ENCODE measurements at regions not wholly inside any gene's neighbourhood (a gene's known extent, or its start where the extent isn't known, plus 50 kb on each side); places are given as distances from the start of the nearest gene placed in this dataset.

DNA sequence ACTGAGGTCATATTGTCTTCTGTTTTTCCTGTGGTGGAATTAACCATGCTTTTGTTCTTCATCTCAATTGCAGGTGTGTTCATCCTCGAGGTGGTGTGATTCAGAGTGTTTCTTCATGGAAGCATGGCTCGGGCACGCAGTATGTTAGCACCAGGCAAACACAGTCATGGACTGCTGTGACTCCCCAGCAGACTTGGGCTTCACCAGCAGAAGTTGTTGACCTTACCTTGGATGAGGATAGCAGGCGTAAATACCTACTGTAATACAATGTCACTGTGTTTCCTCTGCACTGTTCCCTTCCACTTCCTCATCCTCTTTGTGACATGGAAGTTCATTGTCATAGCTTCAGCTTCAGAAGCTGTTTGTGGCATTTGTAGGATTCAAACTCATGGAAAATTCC is 158.7 kb downstream of the HAUS1 start:
- peaks cover 47% of the 10 kb centered on the region for H3K4me1 Mint-ChIP-seq
- no peaks in the 10 kb centered on the region for H3K27me3 Mint-ChIP-seq
- H3K4me3 Mint-ChIP-seq = no peak overlapping the region
- intact Hi-C loops (cut with micrococcal nuclease) = no loop called here
- H3K9me3 Mint-ChIP-seq = no peaks in the 10 kb centered on the region
- H3K36me3 Mint-ChIP-seq (ENCODE audit: low read depth) = peaks cover 47% of the 10 kb centered on the region
- DNase-seq = peak; percentile 54
- peak overlapping the region; percentile 43 for H3K27ac Mint-ChIP-seq

DNA sequence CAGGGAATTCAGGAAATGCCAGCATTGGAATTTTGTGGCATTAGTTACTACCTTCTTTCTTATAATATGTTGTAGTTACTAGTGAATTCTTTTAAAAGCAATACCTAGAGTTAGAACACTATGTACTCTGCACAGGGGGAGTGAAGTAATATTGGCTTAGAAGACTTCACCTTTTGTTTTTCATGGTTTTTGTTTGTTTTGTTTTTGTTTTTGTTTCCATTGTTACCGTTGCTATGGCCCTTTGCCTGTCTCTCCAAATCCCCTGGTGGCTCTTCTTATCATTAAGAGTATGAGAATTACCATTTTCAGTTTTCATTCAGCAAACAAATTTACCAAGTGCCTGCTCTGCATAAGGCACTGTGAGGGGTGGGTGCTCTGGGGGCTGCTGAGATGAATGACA is 160.1 kb downstream of the HAUS1 start:
- Mint-ChIP-seq H3K27ac (peak overlapping the region; percentile 64), H3K9me3 (no peaks in the 10 kb centered on the region)
- intact Hi-C loops (cut with micrococcal nuclease) = no loop called here

DNA sequence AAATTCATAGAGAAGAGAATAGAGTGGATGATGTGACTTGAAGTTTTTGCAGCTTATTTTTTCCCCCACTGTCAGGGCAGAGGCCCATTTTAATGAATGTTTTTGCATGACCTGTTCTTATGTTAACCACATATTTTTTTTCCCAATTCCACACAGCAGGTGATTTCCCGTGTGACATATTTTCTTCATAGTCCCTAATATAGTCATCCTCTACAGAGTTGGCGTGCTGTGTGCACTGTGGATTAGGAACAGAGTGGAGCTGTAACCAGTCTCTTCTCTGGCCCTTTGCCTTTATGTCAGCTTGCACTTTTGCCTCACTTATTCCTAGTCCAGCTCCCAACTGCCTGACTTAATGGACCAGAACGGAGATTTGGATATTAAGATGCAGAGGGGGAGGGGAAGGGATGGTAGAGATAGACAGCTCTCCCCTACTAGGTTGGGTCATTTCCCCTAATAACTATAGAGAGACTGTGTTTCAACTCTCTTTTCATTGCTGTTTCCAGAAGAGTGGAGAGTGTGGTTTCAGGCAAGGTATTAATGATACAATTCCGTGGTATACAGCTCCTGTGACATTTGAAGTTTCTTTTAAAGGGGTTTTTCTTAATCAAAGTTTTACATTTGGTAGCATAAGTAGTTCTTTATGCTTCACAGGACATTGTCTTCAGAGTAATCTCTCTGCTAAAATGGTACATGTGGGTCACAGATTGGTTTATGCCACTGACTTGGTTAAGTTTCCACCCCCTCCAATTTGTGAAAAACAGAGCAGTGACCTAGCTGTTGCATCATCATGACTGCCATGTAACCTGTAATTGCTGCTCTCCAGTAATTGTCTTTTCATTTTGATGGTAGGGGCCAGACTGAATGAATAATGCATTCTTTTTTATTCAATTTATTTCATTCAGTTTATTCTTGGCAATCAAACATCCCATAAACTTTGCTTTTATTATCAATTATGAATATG is 161.3 kb downstream of the HAUS1 start:
- intact Hi-C loops (cut with micrococcal nuclease) = loop anchor here (1.0 kb wide), 1 partner anchor 15 kb away; no protein-coding TSS in a partner anchor
- no peak for DNase-seq
- H3K4me3 Mint-ChIP-seq = no peak overlapping the region
- H3K36me3 Mint-ChIP-seq (ENCODE audit: low read depth) = peaks cover 52% of the 10 kb centered on the region
- H3K4me1 Mint-ChIP-seq = peaks cover 52% of the 10 kb centered on the region
- peak overlapping the region; percentile 57 for H3K27ac Mint-ChIP-seq
- H3K27me3 Mint-ChIP-seq = no peaks in the 10 kb centered on the region
- H3K9me3 Mint-ChIP-seq = no peaks in the 10 kb centered on the region

More for the DNA sequence above, 160.1 kb downstream of the HAUS1 start:
- no peak overlapping the region for H3K4me3 Mint-ChIP-seq
- peaks cover 51% of the 10 kb centered on the region for H3K36me3 Mint-ChIP-seq (ENCODE audit: low read depth)
- no peaks in the 10 kb centered on the region for H3K27me3 Mint-ChIP-seq
- peaks cover 56% of the 10 kb centered on the region for H3K4me1 Mint-ChIP-seq
- DNase-seq = no peak

DNA sequence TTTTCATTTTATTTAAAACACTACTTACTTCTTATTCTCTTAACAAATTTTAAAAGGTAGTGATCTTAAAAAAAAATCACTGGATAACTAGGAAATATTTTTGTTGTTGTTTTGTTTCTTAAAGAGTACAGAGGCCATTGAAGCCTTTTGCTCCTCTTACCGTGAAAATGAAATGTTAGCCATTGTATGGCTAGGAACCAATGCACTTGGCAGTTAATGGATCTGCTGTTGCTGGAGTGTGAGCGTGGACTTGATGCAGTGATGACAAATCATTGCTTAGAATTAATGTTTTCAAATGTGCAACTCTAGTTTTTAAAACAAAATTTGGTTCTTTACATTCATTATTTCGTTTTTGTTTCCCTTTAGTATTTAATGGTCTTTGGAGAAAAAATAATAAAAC is 162.3 kb downstream of the HAUS1 start:
- no peak for DNase-seq
- no peak overlapping the region for H3K27ac Mint-ChIP-seq
- no peak overlapping the region for H3K4me3 Mint-ChIP-seq
- peaks cover 53% of the 10 kb centered on the region for H3K36me3 Mint-ChIP-seq (ENCODE audit: low read depth)
- intact Hi-C loops (cut with micrococcal nuclease) = no loop called here
- H3K27me3 Mint-ChIP-seq = no peaks in the 10 kb centered on the region
- H3K4me1 Mint-ChIP-seq = peaks cover 48% of the 10 kb centered on the region
- no peaks in the 10 kb centered on the region for H3K9me3 Mint-ChIP-seq

DNA sequence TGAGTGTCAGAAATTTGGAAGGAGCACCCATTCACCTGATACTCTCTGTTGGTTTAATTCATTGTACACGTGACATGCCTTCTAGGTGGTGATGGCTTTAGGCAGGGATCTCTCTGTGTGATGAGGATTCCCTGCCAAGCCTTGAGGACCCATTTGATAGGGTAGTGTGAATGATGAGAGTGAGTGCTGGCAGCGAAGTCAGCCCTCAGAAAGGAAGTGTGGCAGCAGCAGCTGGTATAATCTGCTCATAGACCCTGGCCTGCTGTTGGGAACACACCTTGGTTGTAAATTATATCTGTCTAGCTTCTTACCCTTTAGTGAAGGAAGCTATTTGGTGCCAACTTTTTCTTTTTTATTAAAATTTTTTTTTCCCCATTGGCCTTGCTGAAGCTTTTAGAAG is 164.5 kb downstream of the HAUS1 start:
- no peak for DNase-seq
- H3K27me3 Mint-ChIP-seq = no peaks in the 10 kb centered on the region
- H3K4me1 Mint-ChIP-seq = peaks cover 39% of the 10 kb centered on the region
- intact Hi-C loops (cut with micrococcal nuclease) = no loop called here
- H3K4me3 Mint-ChIP-seq = no peak overlapping the region
- no peaks in the 10 kb centered on the region for H3K9me3 Mint-ChIP-seq
- H3K27ac Mint-ChIP-seq = no peak overlapping the region
- H3K36me3 Mint-ChIP-seq (ENCODE audit: low read depth) = peaks cover 39% of the 10 kb centered on the region

DNA sequence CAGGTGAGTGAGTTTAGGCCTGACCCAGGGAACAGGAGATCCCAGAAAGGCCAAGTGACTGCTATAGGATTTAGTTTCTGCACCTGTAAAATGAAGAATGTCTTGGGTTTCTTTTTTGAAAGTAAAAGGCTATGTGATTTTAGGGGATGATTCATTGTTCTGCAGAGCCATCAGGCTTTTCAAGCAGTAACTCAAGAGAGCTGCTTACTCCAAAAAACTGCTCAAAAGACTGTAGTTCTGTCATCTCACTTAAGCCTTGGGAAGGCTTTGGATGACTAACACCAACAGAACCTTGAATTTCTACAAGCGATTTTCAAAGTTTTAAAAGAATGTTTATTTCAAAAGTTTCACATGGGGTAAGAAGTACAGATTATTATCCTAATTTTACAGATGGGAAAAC is 165.1 kb downstream of the HAUS1 start:
- intact Hi-C loops (cut with micrococcal nuclease) = no loop called here
- Mint-ChIP-seq H3K4me3 (peak overlapping the region; percentile 2), H3K36me3 (ENCODE audit: low read depth) (peaks cover 33% of the 10 kb centered on the region), H3K27ac (no peak overlapping the region), H3K9me3 (no peaks in the 10 kb centered on the region), H3K4me1 (peaks cover 35% of the 10 kb centered on the region), H3K27me3 (no peaks in the 10 kb centered on the region)
- DNase-seq = no peak

DNA sequence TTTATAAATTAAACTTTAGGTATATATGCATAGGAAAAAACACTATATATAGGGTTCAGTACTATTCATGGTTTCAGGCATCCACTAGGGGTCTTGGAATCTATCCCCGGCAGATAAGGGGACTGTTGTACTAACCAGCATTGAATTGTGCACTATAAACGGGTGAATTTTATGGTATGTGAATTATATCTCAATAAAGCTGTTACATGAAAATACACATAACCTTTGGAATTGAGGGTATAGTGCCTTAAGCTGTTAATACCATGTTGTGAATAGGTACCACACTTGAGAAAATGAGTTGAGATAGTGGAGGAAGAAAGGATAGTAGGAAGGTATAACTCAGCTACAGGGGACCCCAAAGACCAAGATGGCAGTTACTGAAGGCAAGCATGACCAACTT is 167.3 kb downstream of the HAUS1 start:
- DNase-seq = no peak
- no peaks in the 10 kb centered on the region for H3K27me3 Mint-ChIP-seq
- no peaks in the 10 kb centered on the region for H3K9me3 Mint-ChIP-seq
- H3K4me3 Mint-ChIP-seq = no peak overlapping the region
- no peak overlapping the region for H3K27ac Mint-ChIP-seq
- H3K4me1 Mint-ChIP-seq = peaks cover 25% of the 10 kb centered on the region
- intact Hi-C loops (cut with micrococcal nuclease) = no loop called here
- peaks cover 22% of the 10 kb centered on the region for H3K36me3 Mint-ChIP-seq (ENCODE audit: low read depth)

DNA sequence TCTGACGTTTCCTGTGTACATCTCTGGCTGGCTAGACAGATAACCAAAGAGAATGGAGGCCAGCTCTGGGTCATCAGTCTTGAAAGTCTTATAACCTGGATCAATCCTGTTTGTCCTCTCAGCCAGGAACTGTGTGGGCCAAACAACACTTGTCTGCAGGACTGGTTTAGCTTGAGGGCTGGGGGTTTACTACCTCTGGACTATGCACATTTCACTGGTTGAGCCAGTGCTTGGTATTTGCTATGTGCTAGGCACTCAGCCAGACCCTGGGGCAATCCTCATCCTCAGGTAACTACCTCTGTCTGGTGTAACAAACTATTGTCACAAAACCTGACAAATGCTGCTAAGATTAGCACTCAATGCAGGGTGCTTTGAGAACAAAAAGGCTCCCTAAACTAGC is 169.7 kb downstream of the HAUS1 start:
- intact Hi-C loops (cut with micrococcal nuclease) = no loop called here
- H3K36me3 Mint-ChIP-seq (ENCODE audit: low read depth) = peaks cover 11% of the 10 kb centered on the region
- H3K27ac Mint-ChIP-seq = peak overlapping the region; percentile 10
- H3K9me3 Mint-ChIP-seq = no peaks in the 10 kb centered on the region
- no peak for DNase-seq
- peaks cover 21% of the 10 kb centered on the region for H3K4me1 Mint-ChIP-seq
- no peaks in the 10 kb centered on the region for H3K27me3 Mint-ChIP-seq
- H3K4me3 Mint-ChIP-seq = no peak overlapping the region

DNA sequence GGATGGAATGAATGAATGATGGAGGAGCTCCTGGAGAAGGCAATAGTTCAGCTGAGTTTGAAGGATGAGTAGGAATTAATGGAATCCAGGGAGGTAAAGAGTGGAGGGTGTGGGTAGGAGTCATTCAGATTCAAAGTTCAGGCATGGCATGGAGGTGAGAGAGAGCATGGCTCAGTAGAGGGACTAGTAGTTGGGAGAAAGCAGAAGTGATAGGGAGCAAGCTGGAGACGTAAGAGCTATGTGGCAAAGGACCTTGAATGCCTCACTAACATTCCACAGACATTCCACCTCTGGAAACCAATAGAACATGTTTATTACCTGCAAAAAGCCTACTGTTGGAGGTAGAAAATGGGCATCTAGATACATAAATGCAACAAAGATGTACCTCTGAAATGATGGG is 170.1 kb downstream of the HAUS1 start:
- Mint-ChIP-seq H3K4me1 (peaks cover 16% of the 10 kb centered on the region), H3K27ac (peak overlapping the region; percentile 10), H3K36me3 (ENCODE audit: low read depth) (peaks cover 7% of the 10 kb centered on the region), H3K27me3 (no peaks in the 10 kb centered on the region), H3K4me3 (no peak overlapping the region), H3K9me3 (no peaks in the 10 kb centered on the region)
- DNase-seq = no peak
- intact Hi-C loops (cut with micrococcal nuclease) = no loop called here

DNA sequence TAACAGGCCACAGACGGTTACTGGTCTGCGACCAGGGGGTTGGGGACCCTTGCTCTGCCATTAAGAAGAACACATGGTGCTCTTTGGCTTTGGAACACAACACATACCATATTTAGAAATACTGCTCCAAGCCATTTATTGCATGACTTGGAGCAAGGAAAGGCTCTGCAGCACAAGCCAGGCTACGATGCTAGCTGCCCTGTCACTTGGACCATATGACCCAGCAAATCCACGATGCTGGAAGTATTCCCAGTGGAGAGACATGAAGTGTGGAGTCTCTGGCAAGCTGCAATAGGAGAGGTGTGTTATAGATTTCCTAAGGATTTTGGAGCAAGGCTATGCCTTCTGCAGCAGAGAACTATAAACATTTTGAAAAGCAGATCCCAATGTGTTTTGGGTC is 171.2 kb downstream of the HAUS1 start:
- Mint-ChIP-seq H3K36me3 (ENCODE audit: low read depth) (peaks cover 3% of the 10 kb centered on the region), H3K27ac (no peak overlapping the region), H3K4me1 (peaks cover 14% of the 10 kb centered on the region), H3K4me3 (no peak overlapping the region), H3K9me3 (no peaks in the 10 kb centered on the region), H3K27me3 (no peaks in the 10 kb centered on the region)
- no peak for DNase-seq
- intact Hi-C loops (cut with micrococcal nuclease) = no loop called here

DNA sequence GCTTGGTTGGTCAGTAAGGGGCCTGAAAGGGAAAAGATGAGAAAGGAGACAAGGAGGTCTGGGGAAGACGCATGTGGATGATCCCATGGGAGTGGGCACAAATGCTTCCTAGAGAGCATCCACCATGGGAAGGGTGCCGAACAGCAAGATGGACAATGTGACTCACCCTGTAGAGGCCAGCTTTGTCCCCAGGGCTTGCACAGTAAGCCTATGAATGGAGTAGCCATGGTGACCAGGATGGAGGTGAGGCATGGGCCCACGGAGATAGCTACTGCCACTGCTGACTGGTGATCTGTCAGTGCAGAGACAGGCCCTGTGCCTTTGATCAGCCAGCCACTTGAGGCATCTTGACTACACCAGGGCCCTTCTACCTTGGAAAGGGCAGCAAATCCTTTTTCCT is 172.6 kb downstream of the HAUS1 start:
- H3K4me3 Mint-ChIP-seq = no peak overlapping the region
- no peaks in the 10 kb centered on the region for H3K36me3 Mint-ChIP-seq (ENCODE audit: low read depth)
- no peaks in the 10 kb centered on the region for H3K9me3 Mint-ChIP-seq
- H3K4me1 Mint-ChIP-seq = peaks cover 12% of the 10 kb centered on the region
- no peak overlapping the region for H3K27ac Mint-ChIP-seq
- intact Hi-C loops (cut with micrococcal nuclease) = no loop called here
- H3K27me3 Mint-ChIP-seq = no peaks in the 10 kb centered on the region
- no peak for DNase-seq

DNA sequence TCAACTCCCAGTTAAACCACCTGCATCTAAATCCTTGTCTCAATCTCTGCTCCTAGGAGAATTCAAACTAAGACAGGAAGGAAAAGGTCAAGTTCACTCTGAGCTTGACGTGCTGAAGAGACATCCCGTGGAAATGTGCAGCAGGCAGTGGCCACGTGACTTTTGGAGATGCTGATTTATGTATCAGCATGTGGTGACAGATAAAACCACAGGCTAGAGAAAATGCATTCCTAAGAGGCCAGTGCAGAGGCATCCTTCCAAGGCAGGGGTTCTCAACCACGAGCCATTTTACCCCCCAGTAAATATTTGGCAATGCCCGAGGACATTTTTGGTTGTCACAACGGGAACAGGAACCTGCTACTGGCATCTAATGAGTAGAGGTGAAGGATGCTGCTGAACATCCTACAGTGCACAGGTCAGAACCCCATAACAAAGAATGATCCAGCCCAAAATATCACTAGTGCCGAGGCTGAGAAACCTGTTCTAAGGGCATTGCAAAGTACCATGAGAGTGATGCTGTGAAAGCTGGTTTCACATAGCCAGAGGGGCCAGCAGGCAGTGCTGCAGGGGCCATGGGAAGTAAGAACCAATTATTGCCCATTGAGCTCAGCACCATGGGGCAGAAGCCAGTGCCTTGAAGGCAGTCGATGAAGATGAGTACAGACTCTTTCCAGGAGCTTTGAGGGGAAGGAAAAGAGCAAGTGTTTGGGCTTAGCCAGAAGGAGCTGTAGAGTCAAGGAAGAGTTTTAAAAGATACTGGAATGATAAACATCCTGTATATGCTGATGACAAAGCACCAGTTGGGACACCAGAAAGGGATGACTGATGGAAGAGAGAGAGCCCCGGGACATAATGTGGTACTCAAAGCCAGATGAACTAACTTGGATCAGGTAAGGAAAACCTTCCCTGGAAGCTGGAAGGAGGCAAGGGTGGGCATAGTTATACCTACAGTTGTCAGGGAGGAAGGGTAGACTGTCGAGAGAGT is 174.6 kb downstream of the HAUS1 start:
- peaks cover 2% of the 10 kb centered on the region for H3K36me3 Mint-ChIP-seq (ENCODE audit: low read depth)
- H3K4me3 Mint-ChIP-seq = no peak overlapping the region
- no peak for DNase-seq
- H3K9me3 Mint-ChIP-seq = no peaks in the 10 kb centered on the region
- intact Hi-C loops (cut with micrococcal nuclease) = no loop called here
- peaks cover 10% of the 10 kb centered on the region for H3K4me1 Mint-ChIP-seq
- no peaks in the 10 kb centered on the region for H3K27me3 Mint-ChIP-seq
- H3K27ac Mint-ChIP-seq = no peak overlapping the region

DNA sequence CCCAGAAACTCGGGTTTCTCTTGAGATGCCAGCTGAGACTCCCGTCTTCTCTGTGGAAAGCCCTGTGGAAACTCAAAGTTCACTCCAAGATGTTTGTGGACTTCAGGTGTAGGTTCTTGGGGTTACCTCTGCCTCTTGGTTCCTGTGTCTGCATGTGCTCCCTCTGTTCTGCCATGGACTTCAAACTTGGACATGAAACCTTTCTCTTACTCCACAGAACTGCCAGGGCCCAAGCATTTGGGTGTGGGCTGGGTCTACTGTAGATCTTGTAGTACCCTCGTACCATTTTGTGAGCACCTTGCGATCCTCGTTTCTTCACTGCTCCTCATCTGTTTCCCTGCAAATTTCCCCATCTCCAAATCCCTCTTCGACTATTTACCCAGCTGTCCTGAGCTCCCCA is 175.5 kb downstream of the HAUS1 start:
- H3K9me3 Mint-ChIP-seq = no peaks in the 10 kb centered on the region
- H3K36me3 Mint-ChIP-seq (ENCODE audit: low read depth) = peaks cover 2% of the 10 kb centered on the region
- H3K4me1 Mint-ChIP-seq = peaks cover 8% of the 10 kb centered on the region
- H3K4me3 Mint-ChIP-seq = no peak overlapping the region
- no peak for DNase-seq
- intact Hi-C loops (cut with micrococcal nuclease) = no loop called here
- H3K27ac Mint-ChIP-seq = no peak overlapping the region
- H3K27me3 Mint-ChIP-seq = no peaks in the 10 kb centered on the region
